ENCODE measurements at regions not wholly inside any gene's neighbourhood (a gene's known extent, or its start where the extent isn't known, plus 50 kb on each side); places are given as distances from the start of the nearest gene placed in this dataset.

DNA sequence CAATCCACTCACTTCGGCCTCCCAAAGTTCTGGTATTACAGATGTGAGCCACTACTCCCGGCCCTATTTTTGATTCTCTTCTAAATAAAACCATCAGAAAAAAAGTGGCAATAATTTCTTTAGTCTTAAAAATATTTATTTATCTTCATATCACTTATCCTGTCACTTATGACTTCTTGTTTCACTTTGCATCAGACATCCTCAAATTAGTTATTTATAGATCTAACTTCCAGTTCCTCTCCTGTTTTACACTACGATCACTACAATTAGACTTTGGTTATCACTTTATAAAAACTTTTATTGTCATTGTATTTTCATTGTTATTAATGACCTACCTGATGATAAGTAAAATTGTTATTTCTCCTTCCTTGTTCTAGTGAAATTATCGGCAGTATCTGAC lies 783.4 kb upstream of the BRINP3 start:
- DNase-seq (ENCODE audit: low read depth): no peak
- TF ChIP-seq, protein P1, sequence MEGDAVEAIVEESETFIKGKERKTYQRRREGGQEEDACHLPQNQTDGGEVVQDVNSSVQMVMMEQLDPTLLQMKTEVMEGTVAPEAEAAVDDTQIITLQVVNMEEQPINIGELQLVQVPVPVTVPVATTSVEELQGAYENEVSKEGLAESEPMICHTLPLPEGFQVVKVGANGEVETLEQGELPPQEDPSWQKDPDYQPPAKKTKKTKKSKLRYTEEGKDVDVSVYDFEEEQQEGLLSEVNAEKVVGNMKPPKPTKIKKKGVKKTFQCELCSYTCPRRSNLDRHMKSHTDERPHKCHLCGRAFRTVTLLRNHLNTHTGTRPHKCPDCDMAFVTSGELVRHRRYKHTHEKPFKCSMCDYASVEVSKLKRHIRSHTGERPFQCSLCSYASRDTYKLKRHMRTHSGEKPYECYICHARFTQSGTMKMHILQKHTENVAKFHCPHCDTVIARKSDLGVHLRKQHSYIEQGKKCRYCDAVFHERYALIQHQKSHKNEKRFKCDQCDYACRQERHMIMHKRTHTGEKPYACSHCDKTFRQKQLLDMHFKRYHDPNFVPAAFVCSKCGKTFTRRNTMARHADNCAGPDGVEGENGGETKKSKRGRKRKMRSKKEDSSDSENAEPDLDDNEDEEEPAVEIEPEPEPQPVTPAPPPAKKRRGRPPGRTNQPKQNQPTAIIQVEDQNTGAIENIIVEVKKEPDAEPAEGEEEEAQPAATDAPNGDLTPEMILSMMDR (IDR thresholded peaks at IDR 0.05; ENCODE audit: insufficient read depth, low read length): no peak
- H3K4me3 ChIP-seq (ENCODE audit: low read depth, low read length): no peak overlapping the region

DNA sequence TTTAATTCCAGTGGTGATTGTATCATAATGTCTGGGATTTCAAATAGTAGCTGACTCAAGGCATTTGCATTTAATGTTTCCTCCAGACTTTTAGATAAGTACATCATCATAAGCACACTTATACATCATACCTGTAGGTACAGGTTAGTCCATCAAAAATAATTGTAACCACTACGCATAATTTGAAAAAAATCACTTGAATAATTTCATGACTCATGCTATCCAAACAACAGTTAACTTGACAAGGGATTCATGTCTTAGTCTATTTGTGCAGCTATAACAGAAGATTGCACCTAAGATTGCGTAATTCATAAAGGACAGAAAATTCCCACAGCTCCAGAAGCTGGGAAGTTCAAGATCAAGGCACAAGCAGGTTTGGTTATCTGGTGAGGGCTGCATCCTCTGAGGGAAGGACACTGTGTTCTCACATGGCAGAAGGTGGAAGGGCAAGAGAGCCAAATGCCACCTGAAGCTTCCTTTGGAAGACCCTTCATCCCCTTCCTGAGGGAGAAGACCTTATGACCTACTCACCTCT lies 801.7 kb upstream of the BRINP3 start:
- TF ChIP-seq, protein P1 (IDR thresholded peaks at IDR 0.05; ENCODE audit: insufficient read depth, low read length): no peak
- H3K4me3 ChIP-seq (ENCODE audit: low read depth, low read length): no peak overlapping the region
- no peak for DNase-seq (ENCODE audit: low read depth)

DNA sequence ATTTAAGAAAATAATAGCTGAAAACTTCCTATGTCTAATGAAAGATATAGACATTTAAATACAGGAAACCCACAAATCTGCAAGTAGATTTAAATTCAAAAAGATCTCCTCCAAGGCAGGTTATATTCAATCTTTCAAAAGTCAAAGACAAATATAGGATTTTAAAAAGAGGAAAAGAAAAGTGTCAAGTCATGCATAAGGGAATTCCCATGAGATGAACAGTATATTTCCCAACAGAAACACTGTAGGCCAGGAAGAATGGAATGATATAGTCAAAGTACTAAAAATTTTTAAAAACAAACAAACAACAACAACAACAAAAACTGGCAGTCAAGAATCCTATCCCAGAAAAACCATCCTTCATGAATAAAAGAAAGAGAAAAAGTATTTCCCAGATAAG lies 806.5 kb upstream of the BRINP3 start:
- H3K4me3 ChIP-seq (ENCODE audit: low read depth, low read length): no peak overlapping the region
- TF ChIP-seq, protein P1 (IDR thresholded peaks at IDR 0.05; ENCODE audit: insufficient read depth, low read length): no peak
- DNase-seq (ENCODE audit: low read depth): no peak

DNA sequence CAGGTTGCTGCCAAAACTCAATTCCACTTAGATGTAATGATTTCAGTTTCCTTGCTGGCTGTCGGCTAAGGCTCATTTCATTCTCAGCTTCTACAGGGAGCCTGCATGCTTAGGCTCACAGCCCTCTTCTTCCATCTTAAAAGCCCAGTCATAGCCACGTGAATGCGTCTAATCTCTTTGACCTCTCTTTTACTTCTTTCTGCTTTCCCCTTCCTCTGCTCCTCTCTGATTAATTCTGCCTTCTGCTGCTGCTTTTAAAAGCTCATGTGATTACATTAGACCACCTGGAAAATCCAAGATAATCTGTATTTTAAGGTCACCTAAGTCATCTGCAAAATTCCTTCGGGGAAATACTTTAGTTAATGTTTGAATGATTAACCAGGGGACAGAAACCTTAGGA lies 812.8 kb upstream of the BRINP3 start:
- DNase-seq (ENCODE audit: low read depth): no peak
- H3K4me3 ChIP-seq (ENCODE audit: low read depth, low read length): no peak overlapping the region
- TF ChIP-seq, protein P1 (IDR thresholded peaks at IDR 0.05; ENCODE audit: insufficient read depth, low read length): no peak

DNA sequence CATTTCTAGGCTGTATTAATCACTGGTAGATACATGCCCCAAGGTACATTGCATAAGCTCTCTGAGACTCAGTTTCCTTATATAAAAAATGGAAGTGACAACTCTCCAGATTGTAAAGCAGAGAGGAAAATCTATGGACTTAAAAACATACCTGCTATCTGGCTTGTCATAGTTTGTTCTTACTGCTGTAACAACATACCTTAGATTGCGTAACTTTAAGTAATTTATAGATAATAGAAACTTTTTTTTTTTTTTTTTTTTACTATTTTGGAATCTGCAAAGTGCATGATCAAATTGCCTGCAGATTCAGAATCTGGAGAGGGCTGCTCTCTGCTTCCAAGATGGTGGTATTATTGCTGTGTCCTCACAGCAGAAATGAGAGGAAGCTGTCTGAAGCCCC lies 827.7 kb upstream of the BRINP3 start:
- TF ChIP-seq, protein P1 (IDR thresholded peaks at IDR 0.05; ENCODE audit: insufficient read depth, low read length): no peak
- DNase-seq (ENCODE audit: low read depth): no peak
- no peak overlapping the region for H3K4me3 ChIP-seq (ENCODE audit: low read depth, low read length)

DNA sequence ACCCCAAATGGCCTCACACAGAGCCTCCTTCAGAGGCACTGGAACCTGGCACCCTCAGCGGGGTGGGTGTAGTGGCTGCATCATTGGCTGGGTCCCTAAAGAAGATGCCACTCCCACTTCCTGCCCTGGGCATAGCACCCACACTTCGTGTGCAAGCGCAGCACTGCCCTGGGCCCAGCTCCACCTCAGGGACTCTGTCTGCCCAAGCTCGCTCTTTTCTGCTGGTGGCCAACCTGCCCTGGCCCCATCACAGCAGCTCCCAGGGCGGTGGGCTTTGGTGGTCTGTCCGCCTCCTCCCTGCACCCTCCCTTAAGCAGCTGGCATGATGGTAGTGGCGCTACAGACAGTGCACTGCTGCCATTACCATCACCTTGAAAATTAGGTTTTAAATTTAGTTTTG lies 829.3 kb upstream of the BRINP3 start:
- DNase-seq (ENCODE audit: low read depth): no peak
- H3K4me3 ChIP-seq (ENCODE audit: low read depth, low read length): no peak overlapping the region
- TF ChIP-seq, protein P1 (IDR thresholded peaks at IDR 0.05; ENCODE audit: insufficient read depth, low read length): no peak

DNA sequence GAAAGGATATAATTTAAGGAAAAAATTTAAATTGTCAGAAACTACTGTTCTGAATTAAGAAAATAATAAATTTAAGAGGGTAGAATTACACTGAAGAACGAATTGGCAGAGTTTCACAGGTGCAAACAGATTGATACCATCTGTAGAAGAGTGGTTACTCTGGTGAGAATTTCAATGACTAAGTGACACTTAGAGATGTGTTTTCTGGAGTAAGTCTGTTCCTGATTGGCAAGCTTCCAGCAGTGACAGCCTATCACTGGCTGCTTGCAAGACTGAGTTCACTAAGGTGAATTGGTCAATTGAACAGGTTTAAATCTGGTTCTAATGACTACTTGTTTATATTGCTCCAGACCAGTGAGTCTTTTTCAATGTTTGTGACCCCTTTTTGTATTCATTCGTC lies 838.2 kb upstream of the RGS18 start:
- DNase-seq (ENCODE audit: low read depth): no peak
- no peak overlapping the region for H3K4me3 ChIP-seq (ENCODE audit: low read depth, low read length)
- TF ChIP-seq, protein P1 (IDR thresholded peaks at IDR 0.05; ENCODE audit: insufficient read depth, low read length): no peak

All from fibroblast of the aortic adventitia (primary cell).